ENCODE measurements at regions not wholly inside any gene's neighbourhood (a gene's known extent, or its start where the extent isn't known, plus 50 kb on each side); places are given as distances from the start of the nearest gene placed in this dataset.

GRCh38 chr10:36109399-36110023 lies 467.4 kb upstream of the FZD8 start:
- Histone ChIP-seq H3K27me3 (ENCODE audit: insufficient read depth, low read depth) (no peaks in the 10 kb centered on the region), H2AFZ (ENCODE audit: low read depth) (no peak overlapping the region), H3K4me1 (ENCODE audit: low read depth, poor library complexity, severe bottlenecking) (no peaks in the 10 kb centered on the region), H3K4me2 (no peak overlapping the region), H3K79me2 (ENCODE audit: insufficient read depth, low read depth) (no peaks in the 10 kb centered on the region), H4K20me1 (ENCODE audit: insufficient read depth) (no peaks in the 10 kb centered on the region), H3K9ac (no peak overlapping the region), H3K27ac (no peak overlapping the region), H3K36me3 (ENCODE audit: insufficient read depth) (no peaks in the 10 kb centered on the region), H3K4me3 (IDR thresholded peaks at IDR 0.05; ENCODE audit: insufficient read depth, low read depth, low read length) (no peak overlapping the region)
- TF ChIP-seq, protein P1, sequence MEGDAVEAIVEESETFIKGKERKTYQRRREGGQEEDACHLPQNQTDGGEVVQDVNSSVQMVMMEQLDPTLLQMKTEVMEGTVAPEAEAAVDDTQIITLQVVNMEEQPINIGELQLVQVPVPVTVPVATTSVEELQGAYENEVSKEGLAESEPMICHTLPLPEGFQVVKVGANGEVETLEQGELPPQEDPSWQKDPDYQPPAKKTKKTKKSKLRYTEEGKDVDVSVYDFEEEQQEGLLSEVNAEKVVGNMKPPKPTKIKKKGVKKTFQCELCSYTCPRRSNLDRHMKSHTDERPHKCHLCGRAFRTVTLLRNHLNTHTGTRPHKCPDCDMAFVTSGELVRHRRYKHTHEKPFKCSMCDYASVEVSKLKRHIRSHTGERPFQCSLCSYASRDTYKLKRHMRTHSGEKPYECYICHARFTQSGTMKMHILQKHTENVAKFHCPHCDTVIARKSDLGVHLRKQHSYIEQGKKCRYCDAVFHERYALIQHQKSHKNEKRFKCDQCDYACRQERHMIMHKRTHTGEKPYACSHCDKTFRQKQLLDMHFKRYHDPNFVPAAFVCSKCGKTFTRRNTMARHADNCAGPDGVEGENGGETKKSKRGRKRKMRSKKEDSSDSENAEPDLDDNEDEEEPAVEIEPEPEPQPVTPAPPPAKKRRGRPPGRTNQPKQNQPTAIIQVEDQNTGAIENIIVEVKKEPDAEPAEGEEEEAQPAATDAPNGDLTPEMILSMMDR (conservative IDR thresholded peaks at IDR 0.05; ENCODE audit: low read depth, low read length) = no peak

DNA sequence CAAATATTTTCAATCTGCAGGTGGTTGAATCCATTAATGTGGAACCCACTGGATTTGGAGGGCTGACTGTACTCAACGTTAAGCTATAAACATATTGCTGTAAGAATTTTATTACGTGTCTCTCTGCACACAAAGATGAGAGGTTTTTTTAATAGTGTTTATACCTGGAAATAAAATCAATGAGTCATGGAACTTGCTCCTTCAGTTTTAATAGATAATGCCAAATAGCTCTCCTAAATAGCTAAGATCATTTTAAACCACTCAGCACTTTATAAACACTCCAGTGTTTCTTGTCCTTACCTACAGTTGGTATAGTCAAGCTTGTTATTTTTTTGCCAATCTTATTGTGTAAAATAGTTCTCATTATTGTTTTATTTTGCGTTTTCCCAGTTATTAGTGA lies 455.6 kb upstream of the FZD8 start:
- Histone ChIP-seq H3K9ac (no peak overlapping the region), H3K79me2 (ENCODE audit: insufficient read depth, low read depth) (no peaks in the 10 kb centered on the region), H3K4me3 (IDR thresholded peaks at IDR 0.05; ENCODE audit: insufficient read depth, low read depth, low read length) (no peak overlapping the region), H3K4me1 (ENCODE audit: low read depth, poor library complexity, severe bottlenecking) (no peaks in the 10 kb centered on the region), H3K36me3 (ENCODE audit: insufficient read depth) (no peaks in the 10 kb centered on the region), H2AFZ (ENCODE audit: low read depth) (no peak overlapping the region), H4K20me1 (ENCODE audit: insufficient read depth) (no peaks in the 10 kb centered on the region), H3K27me3 (ENCODE audit: insufficient read depth, low read depth) (no peaks in the 10 kb centered on the region), H3K27ac (no peak overlapping the region), H3K4me2 (no peak overlapping the region)
- TF ChIP-seq, protein P1 (conservative IDR thresholded peaks at IDR 0.05; ENCODE audit: low read depth, low read length) = no peak

DNA sequence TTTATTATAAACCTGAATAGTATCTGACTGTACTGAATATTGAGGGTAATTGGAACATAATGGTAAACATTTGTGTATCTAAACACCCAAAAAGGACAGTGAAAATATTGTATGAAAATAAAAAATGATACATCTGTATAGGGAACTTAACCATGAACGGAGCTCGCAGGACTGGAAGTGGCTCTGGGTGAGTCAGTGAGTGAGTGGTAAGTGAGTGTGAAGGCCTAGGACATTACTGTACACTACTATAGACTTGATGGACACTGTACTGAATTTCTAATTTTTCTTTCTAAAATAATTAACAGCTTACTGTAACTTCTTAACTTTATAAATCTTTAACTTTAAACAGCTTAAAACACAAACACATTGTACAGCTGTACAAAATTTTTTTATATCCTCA lies 454.5 kb upstream of the FZD8 start:
- H2AFZ ChIP-seq (ENCODE audit: low read depth) = no peak overlapping the region
- no peak overlapping the region for H3K4me2 ChIP-seq

DNA sequence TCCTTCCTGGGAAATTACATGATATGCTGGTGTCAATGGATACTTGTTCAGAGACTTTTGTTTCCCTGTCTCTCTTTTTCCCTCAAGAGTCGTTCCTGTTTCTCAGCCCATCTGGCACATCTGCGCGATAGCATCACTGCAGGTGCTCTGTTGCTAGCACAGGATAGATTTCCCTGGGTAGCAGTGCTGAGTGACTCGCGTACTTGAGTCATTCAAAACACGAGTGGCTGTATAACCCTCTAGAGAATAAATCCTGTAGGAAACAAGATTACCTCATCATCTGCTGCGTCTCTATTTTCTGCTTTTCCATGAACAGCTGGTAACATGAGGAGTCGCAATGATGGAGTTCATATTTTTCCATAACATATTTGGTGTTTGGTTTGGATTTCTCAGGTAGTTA lies 452.0 kb upstream of the FZD8 start:
- Histone ChIP-seq H3K27me3 (ENCODE audit: insufficient read depth, low read depth) (no peaks in the 10 kb centered on the region), H4K20me1 (ENCODE audit: insufficient read depth) (no peaks in the 10 kb centered on the region), H2AFZ (ENCODE audit: low read depth) (no peak overlapping the region), H3K27ac (no peak overlapping the region), H3K4me1 (ENCODE audit: low read depth, poor library complexity, severe bottlenecking) (peaks cover 26% of the 10 kb centered on the region), H3K4me3 (IDR thresholded peaks at IDR 0.05; ENCODE audit: insufficient read depth, low read depth, low read length) (no peak overlapping the region), H3K36me3 (ENCODE audit: insufficient read depth) (no peaks in the 10 kb centered on the region), H3K79me2 (ENCODE audit: insufficient read depth, low read depth) (no peaks in the 10 kb centered on the region), H3K4me2 (no peak overlapping the region), H3K9ac (no peak overlapping the region)
- TF ChIP-seq, protein P1 (conservative IDR thresholded peaks at IDR 0.05; ENCODE audit: low read depth, low read length) = no peak

More for the DNA sequence above, 454.5 kb upstream of the FZD8 start:
- no peaks in the 10 kb centered on the region for H3K36me3 ChIP-seq (ENCODE audit: insufficient read depth)
- no peaks in the 10 kb centered on the region for H4K20me1 ChIP-seq (ENCODE audit: insufficient read depth)
- H3K27ac ChIP-seq = no peak overlapping the region
- H3K79me2 ChIP-seq (ENCODE audit: insufficient read depth, low read depth) = no peaks in the 10 kb centered on the region
- H3K4me1 ChIP-seq (ENCODE audit: low read depth, poor library complexity, severe bottlenecking) = peaks cover under 1% of the 10 kb centered on the region
- TF ChIP-seq, protein P1 (conservative IDR thresholded peaks at IDR 0.05; ENCODE audit: low read depth, low read length) = no peak
- H3K27me3 ChIP-seq (ENCODE audit: insufficient read depth, low read depth) = no peaks in the 10 kb centered on the region
- H3K9ac ChIP-seq = no peak overlapping the region
- no peak overlapping the region for H3K4me3 ChIP-seq (IDR thresholded peaks at IDR 0.05; ENCODE audit: insufficient read depth, low read depth, low read length)

Measured in KMS-11 (cell line).